ENCODE measurements at regions not wholly inside any gene's neighbourhood (a gene's known extent, or its start where the extent isn't known, plus 50 kb on each side); places are given as distances from the start of the nearest gene placed in this dataset.
"Not testable (repeated sequence)": the region's sequence is repeated elsewhere in the genome, so short reads cannot be mapped to it uniquely, and the experiment has no call there.

DNA sequence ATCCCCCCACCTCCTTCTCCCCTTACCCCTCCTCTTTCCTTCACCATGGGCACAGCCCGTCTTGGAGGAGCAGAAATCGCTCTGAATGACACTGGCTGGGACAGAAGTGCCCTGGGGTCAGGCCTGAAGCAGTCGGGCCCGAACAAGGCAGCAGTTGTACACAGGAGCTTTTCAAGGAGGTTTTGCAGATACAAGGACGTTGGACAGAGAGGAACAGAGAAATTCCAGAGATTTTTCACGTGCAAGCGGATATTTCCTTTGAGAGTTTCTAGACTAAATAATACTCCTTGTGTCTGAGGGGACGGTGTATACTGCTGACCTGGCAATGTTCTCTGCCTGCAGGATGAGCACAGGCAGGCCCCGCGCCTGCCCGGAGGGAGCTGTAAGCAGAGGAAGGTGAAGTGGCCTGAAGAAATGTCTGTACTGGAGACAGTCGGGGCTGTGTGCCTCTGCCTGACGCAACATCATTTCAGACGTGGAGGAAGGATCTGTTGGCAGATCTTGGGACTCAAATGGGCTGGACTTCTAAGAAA is 95.3 kb upstream of the SLC25A33 start:
- Mint-ChIP-seq H3K36me3 (ENCODE audit: low read depth) (no peaks in the 10 kb centered on the region), H3K27ac (no peak overlapping the region), H3K4me1 (no peaks in the 10 kb centered on the region), H3K9me3 (no peaks in the 10 kb centered on the region), H3K27me3 (peaks cover 16% of the 10 kb centered on the region), H3K4me3 (no peak overlapping the region)
- DNase-seq = no peak
- CTCF ChIA-PET = interaction anchor here (1.2 kb wide), 1 partner anchor 177 kb away, joined by 3 read pairs; no protein-coding TSS in a partner anchor
- POLR2A ChIA-PET = no interaction called here

DNA sequence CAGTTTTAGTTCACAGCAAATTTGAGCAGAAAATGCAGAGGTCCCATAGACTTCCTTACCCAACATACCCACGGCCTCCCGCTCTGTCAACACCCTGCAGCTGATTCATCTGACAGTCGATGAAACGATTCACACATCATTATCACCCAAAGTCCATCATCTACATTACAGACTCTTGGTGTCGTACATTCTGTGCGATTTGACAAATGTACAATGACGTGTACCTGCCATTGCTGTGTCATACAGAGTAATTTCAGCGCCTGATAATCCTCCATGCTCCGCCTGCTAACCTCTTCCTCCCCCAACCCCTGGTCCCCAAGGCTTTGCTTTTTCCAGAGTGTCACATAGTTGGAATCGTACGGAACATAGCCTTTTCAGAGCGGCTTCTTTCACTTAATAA is 94.7 kb upstream of the SLC25A33 start:
- no peaks in the 10 kb centered on the region for H3K36me3 Mint-ChIP-seq (ENCODE audit: low read depth)
- H3K4me3 Mint-ChIP-seq = no peak overlapping the region
- ChIA-PET POLR2A (no interaction called here), CTCF (interaction anchor here (1.2 kb wide), 1 partner anchor 178 kb away, joined by 3 read pairs; no protein-coding TSS in a partner anchor)
- H3K27ac Mint-ChIP-seq = no peak overlapping the region
- DNase-seq = no peak
- H3K9me3 Mint-ChIP-seq = no peaks in the 10 kb centered on the region
- H3K4me1 Mint-ChIP-seq = no peaks in the 10 kb centered on the region
- H3K27me3 Mint-ChIP-seq = peaks cover 14% of the 10 kb centered on the region

DNA sequence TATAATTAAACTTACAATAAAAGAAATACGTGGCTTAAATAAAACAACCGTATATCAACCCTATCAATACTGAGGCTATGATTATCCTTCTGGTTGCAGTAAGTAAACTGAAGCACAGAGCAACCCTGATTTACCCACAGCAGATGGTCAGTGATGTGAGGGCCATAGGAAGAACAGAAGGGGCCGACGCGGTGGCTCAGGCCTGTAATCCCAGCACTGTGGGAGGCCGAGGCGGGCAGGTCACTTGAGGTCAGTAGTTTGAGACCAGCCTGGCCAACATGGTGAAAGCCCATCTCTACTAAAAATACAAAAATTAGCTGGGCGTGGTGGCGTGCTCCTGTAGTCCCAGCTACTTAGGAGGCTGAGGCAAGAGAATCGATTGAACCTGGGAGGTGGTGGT is 94.2 kb upstream of the SLC25A33 start:
- DNase-seq; H3K27ac Mint-ChIP-seq; H3K36me3 Mint-ChIP-seq (ENCODE audit: low read depth); H3K9me3 Mint-ChIP-seq; H3K4me1 Mint-ChIP-seq; POLR2A ChIA-PET; H3K4me3 Mint-ChIP-seq: not testable (repeated sequence)
- CTCF ChIA-PET = interaction anchor here (1.2 kb wide), 1 partner anchor 178 kb away, joined by 3 read pairs; no protein-coding TSS in a partner anchor
- peaks cover 14% of the 10 kb centered on the region for H3K27me3 Mint-ChIP-seq

DNA sequence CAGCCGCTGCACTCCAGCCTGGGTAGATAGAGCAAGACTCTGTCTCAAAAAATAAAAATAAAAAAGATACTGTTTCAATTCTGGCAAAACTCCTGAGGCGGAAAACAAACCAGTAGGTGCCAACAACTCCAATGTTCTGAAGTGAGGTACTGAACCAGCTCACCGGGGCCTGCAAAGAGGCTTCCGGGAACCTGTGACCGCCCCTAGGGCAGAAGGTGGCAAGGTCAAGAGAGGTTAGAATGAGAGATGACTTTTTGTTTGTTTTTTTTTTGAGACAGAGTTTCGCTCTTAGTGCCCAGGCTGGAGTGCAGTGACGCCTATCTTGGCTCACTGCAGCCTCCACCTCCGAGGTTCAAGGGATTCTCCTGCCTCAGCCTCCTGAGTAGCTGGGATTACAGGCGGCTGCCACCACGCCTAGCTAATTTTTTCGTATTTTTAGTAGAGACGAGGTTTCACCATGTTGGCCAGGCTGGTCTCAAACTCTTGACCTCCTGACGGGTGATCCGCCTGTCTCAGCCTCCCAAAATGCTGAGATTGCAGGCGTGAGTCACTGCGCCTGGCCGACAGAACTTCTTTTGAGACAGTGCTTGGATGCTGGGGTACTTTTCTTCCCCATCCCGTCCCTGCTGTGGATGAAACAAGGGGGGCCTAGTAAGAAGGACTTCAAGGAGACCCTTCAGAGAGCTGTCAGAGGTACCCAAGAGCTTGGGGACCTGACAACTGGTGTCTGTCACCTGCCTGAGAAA is 91.9 kb upstream of the SLC25A33 start:
- Mint-ChIP-seq H3K4me3 (no peak overlapping the region), H3K4me1 (no peaks in the 10 kb centered on the region), H3K9me3 (no peaks in the 10 kb centered on the region), H3K36me3 (ENCODE audit: low read depth) (no peaks in the 10 kb centered on the region), H3K27ac (no peak overlapping the region), H3K27me3 (peaks cover 10% of the 10 kb centered on the region)
- DNase-seq = no peak
- ChIA-PET POLR2A (no interaction called here), CTCF (interaction anchor here (0.6 to 1.2 kb wide), 3 partner anchors 9 to 1038 kb away, joined by 3 to 4 read pairs (median 3); no protein-coding TSS in a partner anchor)

DNA sequence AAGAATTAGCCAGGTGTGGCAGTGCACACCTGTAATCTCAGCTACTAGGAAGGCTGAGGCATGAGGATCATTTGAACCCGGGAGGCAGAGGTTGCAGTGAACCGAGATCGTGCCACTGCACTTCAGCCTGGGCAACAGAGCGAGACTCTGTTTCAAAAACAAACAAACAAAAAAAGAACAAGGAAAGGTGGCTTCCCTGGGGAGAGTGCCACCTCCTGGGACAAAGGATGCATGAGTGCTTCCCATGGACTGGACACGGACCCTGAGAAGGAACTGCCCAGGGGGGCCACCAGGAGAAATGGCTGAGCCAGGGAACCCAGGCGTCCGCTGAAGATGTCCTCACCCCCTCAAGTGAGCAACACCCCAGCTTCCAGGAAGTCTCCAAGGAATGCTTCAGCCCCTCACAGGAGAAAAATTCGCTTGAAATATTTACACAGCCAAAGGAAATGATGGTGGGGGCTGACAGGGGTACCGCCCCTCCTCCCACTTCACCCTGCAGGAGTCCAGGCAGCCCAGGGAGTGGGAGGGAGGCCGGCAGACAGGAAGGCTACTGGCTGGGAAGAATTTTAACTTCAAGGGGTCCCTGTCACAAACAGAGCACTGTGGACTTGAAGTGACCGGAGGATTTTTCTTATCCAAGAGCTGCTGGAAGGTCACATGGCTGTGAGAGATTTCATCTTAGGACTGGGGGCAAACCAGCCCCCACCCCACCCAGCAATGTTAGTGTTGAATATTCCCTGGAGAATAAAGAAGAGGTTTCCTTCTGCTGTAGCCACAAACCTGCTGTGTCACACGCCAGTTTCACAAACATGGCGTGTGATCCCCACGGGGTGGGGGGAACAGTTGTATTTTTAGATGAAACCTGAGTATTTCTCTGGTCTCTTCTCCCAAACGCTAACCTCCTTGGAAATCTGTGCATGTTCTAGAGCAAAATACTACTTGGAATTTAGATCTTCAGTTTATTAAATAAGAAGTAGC is 90.8 kb upstream of the SLC25A33 start:
- Mint-ChIP-seq H3K4me3 (no peak overlapping the region), H3K27ac (no peak overlapping the region), H3K36me3 (ENCODE audit: low read depth) (no peaks in the 10 kb centered on the region), H3K9me3 (no peaks in the 10 kb centered on the region), H3K4me1 (no peaks in the 10 kb centered on the region), H3K27me3 (peaks cover 4% of the 10 kb centered on the region)
- DNase-seq = no peak
- ChIA-PET POLR2A (no interaction called here), CTCF (interaction anchor here (1.0 to 1.4 kb wide), 2 partner anchors 159 to 233 kb away, joined by 3 to 4 read pairs; no protein-coding TSS in a partner anchor)

DNA sequence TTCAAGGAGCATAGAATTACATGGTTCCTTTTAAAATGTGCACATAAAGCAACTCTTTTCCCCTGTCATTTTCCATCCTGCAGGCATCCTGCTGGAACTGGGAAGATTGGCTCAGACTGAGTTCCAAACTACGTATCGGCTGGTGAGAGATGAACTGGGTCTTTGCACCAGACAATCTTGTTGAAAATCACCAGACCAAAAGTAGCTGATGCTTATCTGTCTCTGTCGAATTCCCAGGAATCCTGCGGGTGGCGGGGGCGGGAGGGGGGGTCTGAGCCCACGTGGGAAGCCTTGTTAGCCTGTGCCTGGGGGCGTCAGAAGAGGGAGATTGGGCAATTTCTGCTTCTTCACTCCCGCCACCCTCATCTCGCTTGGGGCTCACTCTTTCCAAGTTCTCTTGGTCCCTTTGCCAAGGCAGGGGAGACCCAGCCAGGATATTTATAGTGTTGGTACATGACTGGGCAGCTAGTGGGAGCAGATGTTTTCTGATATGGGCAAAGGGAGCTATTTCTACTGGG is 90.1 kb upstream of the SLC25A33 start:
- POLR2A ChIA-PET = no interaction called here
- peaks cover 4% of the 10 kb centered on the region for H3K27me3 Mint-ChIP-seq
- no peaks in the 10 kb centered on the region for H3K36me3 Mint-ChIP-seq (ENCODE audit: low read depth)
- no peak overlapping the region for H3K4me3 Mint-ChIP-seq
- H3K9me3 Mint-ChIP-seq = no peaks in the 10 kb centered on the region
- no peak overlapping the region for H3K27ac Mint-ChIP-seq
- no peak for DNase-seq
- no peaks in the 10 kb centered on the region for H3K4me1 Mint-ChIP-seq
- CTCF ChIA-PET = interaction anchor here (1.0 to 1.5 kb wide), 3 partner anchors 160 to 233 kb away, joined by 3 to 4 read pairs (median 4); no protein-coding TSS in a partner anchor

DNA sequence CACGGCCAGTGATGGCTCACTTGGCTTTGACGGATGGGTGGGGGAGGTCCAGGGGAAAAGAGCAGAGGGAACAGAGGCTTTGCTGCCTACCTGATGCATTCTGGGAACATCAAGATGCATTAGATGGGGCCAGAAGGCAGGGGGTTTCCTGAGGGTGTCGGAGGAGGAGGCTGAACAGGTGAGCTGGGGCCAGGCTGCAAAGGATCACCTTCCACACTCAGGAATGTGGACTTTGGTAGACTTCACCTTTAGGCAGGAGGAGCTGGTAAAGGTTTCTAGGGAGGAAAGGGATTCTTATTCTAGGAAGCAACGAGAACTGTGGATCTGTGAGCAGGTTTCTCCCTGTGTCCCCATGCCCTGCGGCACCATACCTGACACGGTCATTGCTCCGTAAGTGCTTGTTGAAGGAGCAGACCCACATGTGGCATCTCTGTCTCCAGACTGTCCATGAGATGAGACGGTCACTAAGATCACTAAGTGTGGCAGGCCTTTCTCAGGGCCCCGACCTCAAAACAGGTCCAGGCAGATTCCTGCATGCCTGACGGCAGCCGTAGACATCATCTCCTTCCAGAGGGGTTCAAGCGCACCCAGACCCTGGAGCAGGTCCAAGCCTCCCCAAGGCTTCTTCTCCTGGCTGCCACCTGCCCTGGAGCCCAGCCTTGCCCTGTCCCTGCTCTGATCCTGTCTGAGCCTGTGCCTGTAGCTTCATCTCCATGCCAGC is 89.1 kb upstream of the SLC25A33 start:
- no peaks in the 10 kb centered on the region for H3K9me3 Mint-ChIP-seq

DNA sequence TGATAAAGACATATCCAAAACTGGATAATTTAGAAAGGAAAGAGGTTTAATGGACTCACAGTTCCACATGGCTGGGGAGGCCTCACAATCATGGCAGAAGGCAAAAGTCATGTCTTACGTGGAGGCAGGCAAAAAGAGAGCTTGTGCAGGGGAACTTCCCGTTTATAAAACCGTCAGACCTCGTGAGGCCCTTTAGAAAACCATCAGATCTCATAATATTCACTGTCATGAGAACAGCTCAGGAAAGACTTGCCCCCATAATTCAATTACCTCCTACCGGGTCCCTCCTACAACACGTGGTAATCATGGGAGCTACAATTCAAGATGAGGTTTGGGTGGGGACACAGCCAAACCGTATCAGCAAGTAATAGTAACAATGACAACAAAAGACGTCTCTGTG is 88.2 kb upstream of the SLC25A33 start:
- POLR2A ChIA-PET = interaction anchor here (0.6 kb wide), 1 partner anchor 9 kb away, joined by 4 read pairs; no protein-coding TSS in a partner anchor
- Mint-ChIP-seq H3K4me3 (no peak overlapping the region), H3K27ac (no peak overlapping the region), H3K36me3 (ENCODE audit: low read depth) (no peaks in the 10 kb centered on the region), H3K27me3 (peaks cover 4% of the 10 kb centered on the region), H3K4me1 (no peaks in the 10 kb centered on the region), H3K9me3 (no peaks in the 10 kb centered on the region)
- DNase-seq = no peak
- CTCF ChIA-PET = interaction anchor here (1.1 to 2.3 kb wide), 2 partner anchors 162 to 169 kb away, joined by 3 to 6 read pairs; no protein-coding TSS in a partner anchor

More for the DNA sequence above, 89.1 kb upstream of the SLC25A33 start:
- no peak overlapping the region for H3K27ac Mint-ChIP-seq
- no peaks in the 10 kb centered on the region for H3K36me3 Mint-ChIP-seq (ENCODE audit: low read depth)
- H3K27me3 Mint-ChIP-seq = peaks cover 4% of the 10 kb centered on the region
- H3K4me3 Mint-ChIP-seq = no peak overlapping the region
- DNase-seq = no peak
- CTCF ChIA-PET = interaction anchor here (0.7 to 1.5 kb wide), 3 partner anchors 168 to 1229 kb away, joined by 3 to 4 read pairs (median 3); no protein-coding TSS in a partner anchor
- POLR2A ChIA-PET = no interaction called here
- no peaks in the 10 kb centered on the region for H3K4me1 Mint-ChIP-seq

DNA sequence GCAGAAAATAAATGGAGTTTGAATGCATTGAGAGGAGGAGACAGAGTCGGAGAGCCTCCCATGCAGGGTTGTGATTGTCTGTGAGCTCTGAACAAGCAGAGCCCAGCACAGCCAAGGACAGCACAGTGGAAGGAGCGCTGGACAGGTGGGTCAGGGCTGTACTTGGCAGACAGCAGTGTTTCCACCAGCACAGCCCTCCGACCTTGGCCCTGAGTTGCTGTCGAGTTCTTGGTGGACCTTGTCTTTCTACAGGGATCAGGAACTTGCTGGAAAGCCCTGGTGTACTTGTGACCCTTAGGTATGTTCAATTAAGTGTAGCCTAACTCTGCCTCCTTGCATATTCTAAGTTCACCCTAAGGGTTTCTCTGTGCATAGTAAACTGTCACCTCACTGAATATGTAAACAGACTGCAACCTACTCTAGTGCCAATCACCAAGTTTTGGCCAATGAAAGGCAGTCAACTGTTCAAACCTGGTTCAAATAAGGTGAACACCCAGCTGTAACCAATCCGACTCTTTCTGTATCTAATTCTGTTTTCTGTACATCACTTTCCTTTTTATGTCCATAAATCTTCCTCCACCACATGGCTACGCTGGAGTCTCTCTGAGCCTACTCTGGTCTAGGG is 86.6 kb upstream of the SLC25A33 start:
- H3K27me3 Mint-ChIP-seq = peaks cover 2% of the 10 kb centered on the region
- CTCF ChIA-PET = interaction anchor here (1.2 to 2.3 kb wide), 3 partner anchors 26 to 184 kb away, joined by 3 to 6 read pairs (median 4); no protein-coding TSS in a partner anchor
- H3K9me3 Mint-ChIP-seq = no peaks in the 10 kb centered on the region
- POLR2A ChIA-PET = no interaction called here
- no peak overlapping the region for H3K27ac Mint-ChIP-seq
- H3K4me3 Mint-ChIP-seq = no peak overlapping the region
- DNase-seq = no peak
- H3K36me3 Mint-ChIP-seq (ENCODE audit: low read depth) = no peaks in the 10 kb centered on the region
- no peaks in the 10 kb centered on the region for H3K4me1 Mint-ChIP-seq

DNA sequence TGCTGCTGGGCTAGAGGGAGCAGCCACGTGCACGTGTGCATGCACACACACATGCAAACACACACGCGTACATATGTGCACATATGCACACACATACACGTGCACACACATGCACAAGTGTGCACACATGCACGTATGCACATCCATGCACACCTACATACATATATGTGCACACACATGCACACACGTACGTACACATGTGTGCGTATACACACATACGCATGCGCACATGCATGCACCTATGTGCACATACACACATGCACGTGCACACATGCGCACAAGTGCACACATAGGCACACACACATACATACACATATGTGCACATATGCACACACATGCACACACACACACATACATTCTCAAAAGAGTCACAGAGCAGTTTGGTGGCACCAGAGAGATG is 85.9 kb upstream of the SLC25A33 start:
- no peak overlapping the region for H3K4me3 Mint-ChIP-seq
- peaks cover 2% of the 10 kb centered on the region for H3K27me3 Mint-ChIP-seq
- no peaks in the 10 kb centered on the region for H3K9me3 Mint-ChIP-seq
- no peaks in the 10 kb centered on the region for H3K36me3 Mint-ChIP-seq (ENCODE audit: low read depth)
- no peaks in the 10 kb centered on the region for H3K4me1 Mint-ChIP-seq
- POLR2A ChIA-PET = no interaction called here
- CTCF ChIA-PET = interaction anchor here (1.3 to 2.3 kb wide), 2 partner anchors 27 to 164 kb away, joined by 3 to 6 read pairs; no protein-coding TSS in a partner anchor
- DNase-seq = no peak
- no peak overlapping the region for H3K27ac Mint-ChIP-seq

DNA sequence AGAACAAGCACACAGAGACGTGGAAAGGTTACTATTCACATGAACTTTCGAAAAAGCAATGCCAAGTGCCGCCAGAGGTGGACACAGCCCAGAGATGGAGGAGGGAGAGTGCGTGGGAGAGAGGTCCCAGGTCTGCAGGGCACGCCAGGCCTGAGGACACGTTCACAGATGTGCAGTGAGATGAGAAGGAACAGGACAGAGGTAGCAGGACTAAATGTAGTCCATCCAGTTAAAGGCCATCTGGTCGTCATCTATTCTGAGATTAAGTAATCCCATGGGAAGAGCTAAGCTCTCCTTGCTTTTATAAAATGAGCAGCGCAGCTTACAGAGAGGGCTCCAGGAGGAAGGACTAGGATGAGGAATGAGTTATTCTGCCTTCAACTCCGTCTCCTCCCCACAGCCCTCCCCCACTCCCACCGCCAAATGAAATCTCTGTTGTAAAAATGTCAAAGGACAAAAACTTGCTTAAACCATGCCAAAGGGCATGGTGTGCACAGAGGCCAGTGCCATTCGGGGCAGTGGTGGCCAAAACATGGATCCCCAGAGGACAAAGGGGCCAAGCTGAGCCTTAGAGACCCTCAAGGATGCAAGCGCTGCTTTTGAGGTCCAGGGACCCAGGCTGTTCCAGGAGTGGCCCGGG is 85.4 kb upstream of the SLC25A33 start:
- no peak for DNase-seq
- ChIA-PET CTCF (no interaction called here), POLR2A (no interaction called here)
- H3K9me3 Mint-ChIP-seq = no peaks in the 10 kb centered on the region
- no peaks in the 10 kb centered on the region for H3K4me1 Mint-ChIP-seq
- no peak overlapping the region for H3K27ac Mint-ChIP-seq
- H3K27me3 Mint-ChIP-seq = peaks cover 2% of the 10 kb centered on the region
- no peak overlapping the region for H3K4me3 Mint-ChIP-seq
- H3K36me3 Mint-ChIP-seq (ENCODE audit: low read depth) = no peaks in the 10 kb centered on the region
